ENCODE measurements at regions not wholly inside any gene's neighbourhood (a gene's known extent, or its start where the extent isn't known, plus 50 kb on each side); places are given as distances from the start of the nearest gene placed in this dataset.

DNA sequence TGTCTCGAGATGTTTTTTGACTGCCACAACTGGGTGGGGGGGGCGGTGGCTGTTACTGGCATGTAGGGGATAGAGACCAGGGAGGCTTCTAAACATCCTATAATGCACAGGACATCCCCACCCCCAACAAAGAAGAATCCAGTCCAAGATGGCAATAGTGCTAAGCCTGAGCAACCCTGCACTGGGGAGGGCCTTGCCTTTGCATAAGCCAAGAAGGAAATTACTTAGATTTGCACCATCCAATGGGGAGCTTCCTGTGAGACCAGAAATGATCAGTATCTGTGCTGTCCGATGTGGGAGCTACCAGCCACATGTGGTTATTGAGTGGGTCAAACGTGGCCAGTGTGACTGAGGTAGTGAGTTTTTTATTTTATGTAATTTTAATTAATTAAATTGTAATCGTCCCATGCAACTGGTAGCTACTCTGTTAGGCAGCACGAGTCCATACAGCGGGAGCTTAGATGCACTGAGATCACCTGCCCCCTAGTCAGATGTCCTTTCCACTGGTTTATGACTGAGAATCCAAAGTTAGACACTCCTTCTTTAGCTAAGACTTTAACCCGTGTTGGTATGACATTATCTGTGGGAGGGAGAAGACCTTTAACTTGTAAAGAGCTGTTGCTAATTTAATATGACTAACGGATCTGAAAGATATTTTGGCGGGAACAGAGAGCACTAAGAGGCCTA is 97.4 kb upstream of the NEDD9 start:
- no peak for TF ChIP-seq POLR2A (IDR thresholded peaks at IDR 0.05)
- TF ChIP-seq, protein P1, sequence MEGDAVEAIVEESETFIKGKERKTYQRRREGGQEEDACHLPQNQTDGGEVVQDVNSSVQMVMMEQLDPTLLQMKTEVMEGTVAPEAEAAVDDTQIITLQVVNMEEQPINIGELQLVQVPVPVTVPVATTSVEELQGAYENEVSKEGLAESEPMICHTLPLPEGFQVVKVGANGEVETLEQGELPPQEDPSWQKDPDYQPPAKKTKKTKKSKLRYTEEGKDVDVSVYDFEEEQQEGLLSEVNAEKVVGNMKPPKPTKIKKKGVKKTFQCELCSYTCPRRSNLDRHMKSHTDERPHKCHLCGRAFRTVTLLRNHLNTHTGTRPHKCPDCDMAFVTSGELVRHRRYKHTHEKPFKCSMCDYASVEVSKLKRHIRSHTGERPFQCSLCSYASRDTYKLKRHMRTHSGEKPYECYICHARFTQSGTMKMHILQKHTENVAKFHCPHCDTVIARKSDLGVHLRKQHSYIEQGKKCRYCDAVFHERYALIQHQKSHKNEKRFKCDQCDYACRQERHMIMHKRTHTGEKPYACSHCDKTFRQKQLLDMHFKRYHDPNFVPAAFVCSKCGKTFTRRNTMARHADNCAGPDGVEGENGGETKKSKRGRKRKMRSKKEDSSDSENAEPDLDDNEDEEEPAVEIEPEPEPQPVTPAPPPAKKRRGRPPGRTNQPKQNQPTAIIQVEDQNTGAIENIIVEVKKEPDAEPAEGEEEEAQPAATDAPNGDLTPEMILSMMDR (IDR thresholded peaks at IDR 0.05): no peak

All from Peyer's patch (tissue), 4 donors.